Heart left ventricle (tissue), 16 donors: ENCODE measurements at regions not wholly inside any gene's neighbourhood (a gene's known extent, or its start where the extent isn't known, plus 50 kb on each side); places are given as distances from the start of the nearest gene placed in this dataset.
A peak's percentile ranks its signal among the peaks of the same experiment; 100 is the strongest.

Source experiments
- ATAC-seq, 4 donors: fragments of 200-7000 bp; cut with Tn5 transposase; one replicate each; pipeline ENCODE4 v1.9.1; 2020 to 2022; ENCODE audit warnings: moderate library complexity in 4 of 4, mild to moderate bottlenecking in 3 of 4, moderate number of reproducible peaks in 1 of 4
- DNase-seq, 5 donors: peaks; one replicate each; pipeline ENCODE4 v3.0.0-alpha.2; 2020
- H3K27ac ChIP-seq, 12 donors: fragments of 200-600 bp; sonication (generic) in 4 of 12; one replicate each; pipeline versions ENCODE4 v1.5.0 to v1.8.0; 2016 to 2022; ENCODE audit warnings: mild to moderate bottlenecking in 2 of 12
- H3K27me3 ChIP-seq, 9 donors: fragments of 200-600 bp; sonication (generic) in 2 of 9; one replicate each; pipeline versions ENCODE4 v1.5.1 to v1.8.0; 2016 to 2022; ENCODE audit warnings: mild to moderate bottlenecking in 3 of 9
- H3K36me3 ChIP-seq, 9 donors: fragments of 200-600 bp; sonication (generic) in 2 of 9; one replicate each; pipeline versions ENCODE4 v1.5.0 to v1.8.0; 2018 to 2022; ENCODE audit warnings: mild to moderate bottlenecking in 2 of 9
- H3K4me1 ChIP-seq, 12 donors: fragments of 200-600 bp; sonication (generic) in 4 of 12; one replicate each; pipeline versions ENCODE4 v1.5.0 to v1.8.0; 2016 to 2022; ENCODE audit warnings: mild to moderate bottlenecking in 3 of 12
- H3K4me3 ChIP-seq, 12 donors: fragments of 200-600 bp; sonication (generic) in 4 of 12; one replicate each; pipeline versions ENCODE4 v1.5.0 to v1.8.0; 2017 to 2022; ENCODE audit warnings: mild to moderate bottlenecking in 9 of 12, moderate library complexity in 4 of 12
- H3K9me3 ChIP-seq, 12 donors: fragments of 200-600 bp; sonication (generic) in 4 of 12; one replicate each; pipeline versions ENCODE4 v1.5.0 to v1.8.0; 2016 to 2022; ENCODE audit warnings: mild to moderate bottlenecking in 1 of 12
- POLR2A ChIP-seq, 2 donors: fragments of 450-650 bp; IDR thresholded peaks; one replicate each; pipeline ENCODE4 v1.6.1; 2017; ENCODE audit warnings: antibody characterized with exemption in 2 of 2, mild to moderate bottlenecking in 2 of 2, moderate library complexity in 2 of 2
- WGBS, 4 donors: extraction: QIAGEN DNeasy Blood & Tissue Kit in 2 of 4; methylation state at CpG; one replicate each; pipeline versions ENCODE4 v1.1.5 to v1.1.7; 2013 to 2018; 5-methylcytosine and 5-hydroxymethylcytosine counted together
- intact Hi-C, 10 donors: fragments of 100-400 bp; cut with DNase I; formaldehyde crosslinking; loops; one replicate each; pipeline versions ENCODE4 v1.11.1 to v1.14.2; 2022
- TF ChIP-seq, protein P1 (sequence below), 12 donors: fragments of 200-600 bp; sonication (generic) in 4 of 12; IDR thresholded peaks; one replicate each; pipeline versions ENCODE4 v1.5.0 to v1.8.0; 2018 to 2022; ENCODE audit warnings: antibody characterized with exemption in 12 of 12, mild to moderate bottlenecking in 5 of 12
- donor health status: ischemic (EF 13 %, LVEDD 7.1; RV severe dilation, severe dysfunction).
- donor health status: healthy with polysubstance abuse.
- donor health status: DM: no; HTN: yes; CAD: no.
- donor health status: DM: no; HTN: no; CAD: no.
- donor health status: ischemic (EF 25% LVEDD 6.9; RV normal size, moderate dysfunction).
- donor health status: ischemic (EF 25% LVEDD 5.7; RV mildly dilated, moderate dysfunction).
- donor health status: healthy.
- donor health status: DM: yes; HTN: yes; CAD: no.
- donor health status: ischemic (EF 35%, LVEDD 5.7; RV mildly dilated, moderate dysfunction).
- donor health status: nonischemic (EF 11% LVEDD 7.7; RV severe dilation, severe dysfunction).
- donor health status: DM: yes; HTN: yes; CAD: no.
- donor health status: PGD.
- donor health status: ischemic (EF 29% LVEDD 5.4; RV normal size, mild dysfunction).
- donor health status: nonischemic (EF 23%, LVEDD 6.1; RV moderate dilation, normal function).

DNA sequence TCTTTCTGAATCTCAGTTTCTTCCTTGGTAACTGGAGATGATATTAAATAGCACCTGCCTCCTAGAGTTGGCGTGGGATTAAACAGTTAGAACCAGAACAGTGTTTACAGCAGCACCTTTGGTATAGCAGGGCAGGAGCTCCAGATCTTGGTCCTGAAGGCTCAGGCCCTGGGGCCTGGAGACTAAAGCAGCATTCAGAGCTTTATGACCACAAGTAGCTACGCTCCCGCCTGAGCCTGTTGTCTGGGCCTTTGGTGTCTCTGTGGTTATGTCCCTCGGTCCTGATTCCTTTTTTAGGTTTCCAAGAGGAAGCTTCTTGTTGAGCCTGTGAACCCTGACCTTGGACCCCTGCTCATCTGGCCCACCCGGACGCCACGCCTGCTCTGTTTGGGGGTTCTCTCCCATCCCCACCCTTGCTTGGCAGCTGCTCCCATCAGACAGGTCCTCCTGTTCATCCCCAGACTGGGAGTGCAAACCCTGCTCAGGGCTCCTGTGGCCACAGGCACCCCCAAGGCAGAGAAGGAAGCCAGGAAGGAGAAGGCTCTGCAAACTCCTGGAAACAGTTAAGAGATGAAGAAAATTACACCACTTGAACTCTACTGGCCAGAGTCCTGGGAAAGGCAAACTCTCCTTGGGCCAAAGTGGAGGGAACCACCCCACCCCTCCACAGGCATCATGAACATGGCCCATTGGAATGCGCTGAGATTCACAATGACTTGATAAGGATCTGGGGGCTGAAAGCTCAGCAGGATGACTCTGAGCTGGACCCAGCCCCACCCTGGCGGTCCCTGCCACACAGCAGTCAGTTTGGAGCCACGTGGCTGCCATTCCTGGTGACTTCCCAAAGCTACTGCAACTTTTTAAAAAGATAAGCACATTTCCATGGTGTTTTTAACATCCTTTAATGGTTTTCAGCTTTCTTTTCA is 50.1 kb upstream of the TMEM72 start:
- WGBS, 4 donors: 74 to 85% (median 79%) methylated on average over 10 of the region's 10 CpGs
- DNase-seq: peak in 2 of 5 donors; percentile 38 to 43
- ATAC-seq: no peak
- H3K27me3 ChIP-seq: peaks cover 0 to 12% (median 0%) of the 10 kb centered on the region in 9 donors
- intact Hi-C loops: loop anchor here in 6 of 10 donors (5.0 to 10.0 kb wide), 4 partner anchors 469 to 1189 kb away; partner anchors contain the start of gene CXCL12 (in 2 of the 6)
- no peak overlapping the region for H3K4me3 ChIP-seq
- H3K4me1 ChIP-seq: peaks cover 0 to 37% (median 16%) of the 10 kb centered on the region in 12 donors
- no peaks in the 10 kb centered on the region for H3K36me3 ChIP-seq
- no peak overlapping the region for H3K27ac ChIP-seq
- H3K9me3 ChIP-seq: no peaks in the 10 kb centered on the region
- TF ChIP-seq, protein P1, sequence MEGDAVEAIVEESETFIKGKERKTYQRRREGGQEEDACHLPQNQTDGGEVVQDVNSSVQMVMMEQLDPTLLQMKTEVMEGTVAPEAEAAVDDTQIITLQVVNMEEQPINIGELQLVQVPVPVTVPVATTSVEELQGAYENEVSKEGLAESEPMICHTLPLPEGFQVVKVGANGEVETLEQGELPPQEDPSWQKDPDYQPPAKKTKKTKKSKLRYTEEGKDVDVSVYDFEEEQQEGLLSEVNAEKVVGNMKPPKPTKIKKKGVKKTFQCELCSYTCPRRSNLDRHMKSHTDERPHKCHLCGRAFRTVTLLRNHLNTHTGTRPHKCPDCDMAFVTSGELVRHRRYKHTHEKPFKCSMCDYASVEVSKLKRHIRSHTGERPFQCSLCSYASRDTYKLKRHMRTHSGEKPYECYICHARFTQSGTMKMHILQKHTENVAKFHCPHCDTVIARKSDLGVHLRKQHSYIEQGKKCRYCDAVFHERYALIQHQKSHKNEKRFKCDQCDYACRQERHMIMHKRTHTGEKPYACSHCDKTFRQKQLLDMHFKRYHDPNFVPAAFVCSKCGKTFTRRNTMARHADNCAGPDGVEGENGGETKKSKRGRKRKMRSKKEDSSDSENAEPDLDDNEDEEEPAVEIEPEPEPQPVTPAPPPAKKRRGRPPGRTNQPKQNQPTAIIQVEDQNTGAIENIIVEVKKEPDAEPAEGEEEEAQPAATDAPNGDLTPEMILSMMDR (IDR thresholded peaks at IDR 0.05): no peak
- no peak for TF ChIP-seq POLR2A (IDR thresholded peaks at IDR 0.05)
